ENCODE measurements at regions not wholly inside any gene's neighbourhood (a gene's known extent, or its start where the extent isn't known, plus 50 kb on each side); places are given as distances from the start of the nearest gene placed in this dataset.
A peak's percentile ranks its signal among the peaks of the same experiment; 100 is the strongest.

- FAIRE-seq (no peak), DNase-seq (ENCODE audit: insufficient read length, low spot score) (no peak)
- no peak for TF ChIP-seq POLR2A (IDR thresholded peaks at IDR 0.05; ENCODE audit: low read depth, low read length)
These were observed 50.6 kb upstream of the L3MBTL4 start for GRCh38 chr18:6465281-6465680.

DNA sequence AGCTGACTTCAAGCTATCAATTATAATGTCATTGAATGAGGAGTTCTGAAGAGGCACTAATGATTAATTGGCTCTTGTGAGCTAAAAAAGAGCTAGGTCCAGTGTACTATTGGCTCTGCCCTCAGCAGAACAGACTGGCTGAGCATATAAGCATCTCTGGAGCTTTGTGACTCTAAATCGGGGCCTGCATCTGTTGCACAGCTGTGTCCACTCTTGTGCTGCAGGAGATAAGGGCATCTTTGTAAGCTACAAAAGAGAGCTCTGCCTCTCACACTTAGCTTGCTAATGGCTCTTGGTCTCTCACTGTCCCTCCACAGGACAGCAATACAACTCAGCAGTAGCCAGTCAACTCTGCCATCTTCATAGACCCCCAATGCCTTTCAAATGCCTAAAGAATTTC lies 61.5 kb upstream of the L3MBTL4 start:
- no peak for TF ChIP-seq POLR2A (IDR thresholded peaks at IDR 0.05; ENCODE audit: low read depth, low read length)
- FAIRE-seq: no peak

DNA sequence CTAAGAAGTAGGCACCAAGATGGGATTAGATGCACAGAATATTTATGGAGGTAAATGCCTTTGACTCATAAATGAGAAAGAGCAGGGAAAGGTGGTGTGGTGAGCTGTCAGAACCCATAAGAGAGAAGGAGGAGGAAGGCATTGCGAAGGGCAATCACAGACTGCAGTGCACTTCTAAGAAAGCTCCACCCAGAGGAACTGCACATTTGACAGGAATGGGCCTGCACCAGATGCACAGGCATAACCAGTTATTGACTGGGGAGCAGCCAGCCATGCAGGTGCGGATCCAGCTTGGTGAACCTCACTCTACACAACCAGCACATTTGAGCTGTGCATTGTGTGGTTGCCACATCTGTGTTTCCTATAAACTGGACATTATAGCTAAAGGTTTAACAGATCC lies 62.2 kb upstream of the L3MBTL4 start:
- no peak for TF ChIP-seq POLR2A (IDR thresholded peaks at IDR 0.05; ENCODE audit: low read depth, low read length)
- DNase-seq (ENCODE audit: insufficient read length, low spot score) (no peak), FAIRE-seq (no peak)

More for the DNA sequence above, 61.5 kb upstream of the L3MBTL4 start:
- no peak for DNase-seq (ENCODE audit: insufficient read length, low spot score)

- no peak for DNase-seq (ENCODE audit: insufficient read length, low spot score)
- no peak for FAIRE-seq
- no peak for TF ChIP-seq POLR2A (IDR thresholded peaks at IDR 0.05; ENCODE audit: low read depth, low read length)
These were observed 63.4 kb upstream of the L3MBTL4 start for GRCh38 chr18:6478121-6478520.

- no peak for DNase-seq (ENCODE audit: insufficient read length, low spot score)
- FAIRE-seq: no peak
- no peak for TF ChIP-seq POLR2A (IDR thresholded peaks at IDR 0.05; ENCODE audit: low read depth, low read length)
These were observed 65.0 kb upstream of the L3MBTL4 start for GRCh38 chr18:6479699-6480098.

GRCh38 chr18:6482198-6482977 lies 67.7 kb upstream of the L3MBTL4 start:
- DNase-seq (ENCODE audit: insufficient read length, low spot score) (peak; percentile 22), FAIRE-seq (no peak)
- TF ChIP-seq POLR2A (IDR thresholded peaks at IDR 0.05; ENCODE audit: low read depth, low read length): no peak

DNA sequence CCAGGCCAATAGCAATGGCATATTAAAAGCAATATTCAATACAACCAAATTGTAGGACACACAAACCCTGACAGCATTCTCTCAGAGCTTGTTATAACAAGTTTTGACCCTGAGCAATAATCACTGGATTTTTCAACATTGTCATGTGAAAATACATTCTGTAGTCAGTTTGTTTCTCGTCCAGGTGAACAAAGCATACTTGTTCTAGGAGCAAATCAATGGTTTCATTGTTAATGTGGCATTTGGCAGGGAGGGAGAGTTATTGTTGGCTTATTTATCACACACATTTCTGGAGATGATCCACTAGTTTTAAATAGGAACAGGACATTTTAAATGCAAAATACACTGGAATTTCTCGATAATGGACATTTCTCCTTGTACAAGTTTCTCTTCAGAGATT lies 69.9 kb upstream of the L3MBTL4 start:
- no peak for TF ChIP-seq POLR2A (IDR thresholded peaks at IDR 0.05; ENCODE audit: low read depth, low read length)
- no peak for FAIRE-seq
- no peak for DNase-seq (ENCODE audit: insufficient read length, low spot score)

DNA sequence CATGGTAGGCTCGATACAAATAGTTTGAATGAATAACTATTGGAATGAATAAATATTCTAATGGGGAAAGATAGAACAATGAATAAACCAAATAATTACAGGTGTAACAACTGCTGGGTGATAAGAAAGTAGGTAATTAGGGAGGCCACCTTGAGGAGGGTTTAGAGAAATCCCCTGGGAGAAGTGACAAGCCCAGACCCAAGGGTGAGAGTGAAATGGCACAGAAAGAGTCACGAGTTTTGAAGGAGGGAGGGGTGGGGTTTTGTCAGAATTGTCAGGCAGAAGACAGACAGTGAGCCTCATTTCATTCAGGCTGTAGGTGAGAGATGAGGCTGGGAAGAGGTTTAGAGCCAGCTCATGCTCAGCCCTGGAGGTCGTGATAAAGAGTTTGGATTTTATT lies 71.6 kb upstream of the L3MBTL4 start:
- FAIRE-seq (no peak), DNase-seq (ENCODE audit: insufficient read length, low spot score) (no peak)
- no peak for TF ChIP-seq POLR2A (IDR thresholded peaks at IDR 0.05; ENCODE audit: low read depth, low read length)

DNA sequence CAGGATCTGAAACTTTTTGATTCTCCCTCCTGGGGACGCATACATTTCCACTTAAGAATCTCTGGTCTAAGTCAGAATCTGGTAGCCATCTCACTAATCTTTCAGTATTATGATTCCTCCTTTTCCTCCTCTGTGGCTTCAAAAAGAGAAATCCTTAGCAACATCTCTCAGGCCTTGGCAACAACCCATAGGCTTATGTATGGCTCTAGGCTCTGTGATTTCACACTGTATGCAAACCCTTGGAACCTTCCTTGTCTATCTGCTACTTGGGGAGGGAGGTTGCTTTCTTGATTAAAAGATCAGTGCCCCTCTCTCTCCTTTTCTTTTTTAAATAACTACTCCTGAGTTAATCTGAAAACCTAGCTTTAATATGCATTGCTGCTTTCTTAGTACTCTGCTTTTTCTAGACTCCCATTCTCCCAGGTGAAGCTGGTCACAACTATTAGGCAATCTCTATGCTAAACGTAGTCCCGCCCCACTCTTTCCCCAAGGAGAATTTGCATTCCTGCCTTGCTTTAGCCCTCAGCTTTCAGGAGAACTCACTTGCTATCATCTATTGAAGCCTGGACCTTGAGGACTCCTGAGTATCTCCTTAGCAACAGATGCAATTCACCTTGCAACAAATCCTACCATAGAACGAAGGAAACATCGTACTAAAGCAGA lies 72.2 kb upstream of the L3MBTL4 start:
- FAIRE-seq: no peak
- DNase-seq (ENCODE audit: insufficient read length, low spot score): no peak
- TF ChIP-seq POLR2A (IDR thresholded peaks at IDR 0.05; ENCODE audit: low read depth, low read length): no peak

DNA sequence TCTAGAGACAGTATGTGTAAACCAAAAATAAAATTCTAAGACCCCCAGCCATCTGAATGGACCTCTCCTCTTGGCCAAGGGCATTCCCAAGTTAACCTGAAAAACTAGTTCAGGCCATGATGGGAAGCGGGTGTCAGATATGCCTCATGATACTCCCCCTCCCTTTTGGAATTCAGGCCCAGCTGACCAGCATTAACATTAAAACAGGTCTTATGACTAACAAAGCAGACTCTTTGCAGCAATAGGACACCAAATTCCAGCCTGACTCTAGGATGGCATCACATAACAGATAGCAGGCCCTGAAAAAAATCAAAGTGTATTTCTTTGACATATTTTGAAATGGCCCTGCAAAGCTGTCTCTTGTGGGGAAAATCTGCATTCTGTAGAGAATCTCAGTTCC lies 73.3 kb upstream of the L3MBTL4 start:
- FAIRE-seq: no peak
- no peak for TF ChIP-seq POLR2A (IDR thresholded peaks at IDR 0.05; ENCODE audit: low read depth, low read length)
- DNase-seq (ENCODE audit: insufficient read length, low spot score): no peak

DNA sequence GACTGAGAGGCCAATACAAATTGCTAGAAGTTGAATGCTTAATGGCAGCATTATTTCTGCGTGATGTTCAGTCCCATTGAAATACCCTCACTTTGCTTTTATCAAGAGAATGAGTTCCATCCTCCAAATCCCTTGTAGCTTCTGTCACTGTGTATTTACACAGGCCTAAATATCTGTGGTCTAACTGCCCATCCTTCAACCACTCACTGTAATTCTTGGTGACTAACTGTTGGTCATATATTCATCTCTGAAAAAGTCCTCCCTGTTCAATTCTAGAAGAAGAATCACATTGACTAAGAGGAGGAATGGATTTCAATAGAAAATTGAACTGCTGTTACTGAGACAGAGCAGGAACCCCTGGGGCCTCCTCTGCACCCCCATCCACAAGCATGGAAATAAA lies 74.2 kb upstream of the L3MBTL4 start:
- FAIRE-seq (no peak), DNase-seq (ENCODE audit: insufficient read length, low spot score) (no peak)
- TF ChIP-seq POLR2A (IDR thresholded peaks at IDR 0.05; ENCODE audit: low read depth, low read length): no peak

GRCh38 chr18:6489977-6490376 lies 75.3 kb upstream of the L3MBTL4 start:
- DNase-seq (ENCODE audit: insufficient read length, low spot score) (no peak), FAIRE-seq (no peak)
- TF ChIP-seq POLR2A (IDR thresholded peaks at IDR 0.05; ENCODE audit: low read depth, low read length): no peak

DNA sequence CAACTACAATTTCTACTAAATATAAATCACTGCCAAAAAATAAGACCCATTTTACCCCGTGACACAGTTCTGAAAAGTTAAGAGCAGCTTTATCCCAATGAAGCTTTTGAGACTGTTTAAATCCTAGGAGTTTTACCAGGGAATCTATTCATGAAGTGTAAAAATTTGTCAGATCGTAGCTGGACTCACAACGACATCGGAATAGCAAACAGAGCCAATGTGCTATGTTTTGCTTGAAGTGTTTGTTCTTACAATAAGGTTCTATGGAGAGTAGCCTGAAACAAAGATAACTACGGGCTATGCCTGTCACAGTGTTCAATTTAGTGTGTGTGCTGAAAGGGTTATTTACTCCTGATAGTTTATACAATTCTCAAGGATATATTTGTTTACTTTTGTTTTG lies 78.5 kb upstream of the L3MBTL4 start:
- FAIRE-seq (no peak), DNase-seq (ENCODE audit: insufficient read length, low spot score) (no peak)
- no peak for TF ChIP-seq POLR2A (IDR thresholded peaks at IDR 0.05; ENCODE audit: low read depth, low read length)

- no peak for DNase-seq (ENCODE audit: insufficient read length, low spot score)
- FAIRE-seq: no peak
- TF ChIP-seq POLR2A (IDR thresholded peaks at IDR 0.05; ENCODE audit: low read depth, low read length): no peak
These were observed 80.8 kb upstream of the L3MBTL4 start for GRCh38 chr18:6495536-6495935.

DNA sequence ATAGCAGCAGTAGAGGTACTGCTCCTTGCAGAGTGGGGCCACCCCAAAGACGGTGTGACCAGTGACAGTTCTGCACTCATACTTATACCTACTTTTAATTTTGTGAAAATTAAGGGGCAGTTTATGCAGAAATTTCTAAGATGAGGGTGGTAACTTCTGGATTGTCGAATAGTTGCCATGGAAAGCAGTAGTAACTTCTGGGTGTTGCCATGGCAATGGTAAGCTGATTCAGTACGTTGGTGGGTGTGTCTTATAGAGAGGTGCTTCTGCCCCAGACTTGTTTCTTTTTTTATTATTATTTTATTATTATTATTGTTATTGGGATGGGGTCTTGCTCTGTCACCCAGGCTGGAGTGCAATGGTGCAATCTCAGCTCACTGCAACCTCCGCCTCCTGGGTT lies 82.8 kb upstream of the L3MBTL4 start:
- no peak for DNase-seq (ENCODE audit: insufficient read length, low spot score)
- no peak for TF ChIP-seq POLR2A (IDR thresholded peaks at IDR 0.05; ENCODE audit: low read depth, low read length)
- FAIRE-seq: no peak
